ENCODE measurements at regions not wholly inside any gene's neighbourhood (a gene's known extent, or its start where the extent isn't known, plus 50 kb on each side); places are given as distances from the start of the nearest gene placed in this dataset.

GRCh38 chr2:133986881-133987795 is 266.7 kb upstream of the MGAT5 start:
- no peaks in the 10 kb centered on the region for H3K4me1 ChIP-seq (ENCODE audit: insufficient read depth, low read length, severe bottlenecking)
- no peaks in the 10 kb centered on the region for H4K20me1 ChIP-seq (ENCODE audit: insufficient read depth, low read length)
- H3K9me2 ChIP-seq (ENCODE audit: low read depth, low read length): no peaks in the 10 kb centered on the region
- H3K27me3 ChIP-seq (ENCODE audit: insufficient read depth, low read length): no peaks in the 10 kb centered on the region
- no peaks in the 10 kb centered on the region for H3K36me3 ChIP-seq (ENCODE audit: insufficient read depth, low read length)
- TF ChIP-seq CTCF (IDR thresholded peaks at IDR 0.05; ENCODE audit: low read length) (no peak), EZH2 (IDR thresholded peaks at IDR 0.05; ENCODE audit: borderline replicate concordance, low read length) (no peak)
- H3K4me2 ChIP-seq (ENCODE audit: low read length): no peak overlapping the region
- no peak overlapping the region for H3K9ac ChIP-seq (ENCODE audit: low read length)
- no peaks in the 10 kb centered on the region for H3K79me2 ChIP-seq (ENCODE audit: insufficient read depth, low read length)
- no peaks in the 10 kb centered on the region for H3F3A ChIP-seq (ENCODE audit: insufficient read depth, low read length)
- H3K27ac ChIP-seq (ENCODE audit: low read depth, low read length, poor library complexity, severe bottlenecking): no peak overlapping the region
- no peaks in the 10 kb centered on the region for H3K9me3 ChIP-seq (ENCODE audit: low read length)
- H3K4me3 ChIP-seq (ENCODE audit: low read depth, low read length, poor library complexity, severe bottlenecking): no peak overlapping the region
- H2AFZ ChIP-seq (ENCODE audit: low read length): no peak overlapping the region

GRCh38 chr2:133988316-133988891 is 265.5 kb upstream of the MGAT5 start:
- Histone ChIP-seq H3K27me3 (ENCODE audit: insufficient read depth, low read length) (no peaks in the 10 kb centered on the region), H4K20me1 (ENCODE audit: insufficient read depth, low read length) (no peaks in the 10 kb centered on the region), H3K4me1 (ENCODE audit: insufficient read depth, low read length, severe bottlenecking) (no peaks in the 10 kb centered on the region), H2AFZ (ENCODE audit: low read length) (no peak overlapping the region), H3K27ac (ENCODE audit: low read depth, low read length, poor library complexity, severe bottlenecking) (no peak overlapping the region), H3K9me2 (ENCODE audit: low read depth, low read length) (no peaks in the 10 kb centered on the region), H3K4me3 (ENCODE audit: low read depth, low read length, poor library complexity, severe bottlenecking) (no peak overlapping the region), H3K36me3 (ENCODE audit: insufficient read depth, low read length) (no peaks in the 10 kb centered on the region), H3K9ac (ENCODE audit: low read length) (no peak overlapping the region), H3F3A (ENCODE audit: insufficient read depth, low read length) (no peaks in the 10 kb centered on the region), H3K79me2 (ENCODE audit: insufficient read depth, low read length) (no peaks in the 10 kb centered on the region), H3K9me3 (ENCODE audit: low read length) (no peaks in the 10 kb centered on the region), H3K4me2 (ENCODE audit: low read length) (no peak overlapping the region)
- TF ChIP-seq CTCF (IDR thresholded peaks at IDR 0.05; ENCODE audit: low read length) (no peak), EZH2 (IDR thresholded peaks at IDR 0.05; ENCODE audit: borderline replicate concordance, low read length) (no peak)

- Histone ChIP-seq H3K9me2 (ENCODE audit: low read depth, low read length) (no peaks in the 10 kb centered on the region), H3F3A (ENCODE audit: insufficient read depth, low read length) (no peaks in the 10 kb centered on the region), H3K9ac (ENCODE audit: low read length) (no peak overlapping the region), H2AFZ (ENCODE audit: low read length) (no peak overlapping the region), H3K9me3 (ENCODE audit: low read length) (no peaks in the 10 kb centered on the region), H3K36me3 (ENCODE audit: insufficient read depth, low read length) (no peaks in the 10 kb centered on the region), H3K79me2 (ENCODE audit: insufficient read depth, low read length) (no peaks in the 10 kb centered on the region), H3K4me3 (ENCODE audit: low read depth, low read length, poor library complexity, severe bottlenecking) (no peak overlapping the region), H3K27me3 (ENCODE audit: insufficient read depth, low read length) (no peaks in the 10 kb centered on the region), H3K4me2 (ENCODE audit: low read length) (no peak overlapping the region), H4K20me1 (ENCODE audit: insufficient read depth, low read length) (no peaks in the 10 kb centered on the region), H3K27ac (ENCODE audit: low read depth, low read length, poor library complexity, severe bottlenecking) (no peak overlapping the region), H3K4me1 (ENCODE audit: insufficient read depth, low read length, severe bottlenecking) (no peaks in the 10 kb centered on the region)
- no peak for TF ChIP-seq CTCF (IDR thresholded peaks at IDR 0.05; ENCODE audit: low read length)
Measured at GRCh38 chr2:133991606-133992168, 262.2 kb upstream of the MGAT5 start.
